ENCODE measurements at regions not wholly inside any gene's neighbourhood (a gene's known extent, or its start where the extent isn't known, plus 50 kb on each side); places are given as distances from the start of the nearest gene placed in this dataset.

- no peak for FAIRE-seq
- no peak for DNase-seq (ENCODE audit: insufficient read length, low spot score)
Measured at GRCh38 chr12:53836119-53836655, 84.4 kb upstream of the CISTR start.

- no peak for FAIRE-seq
Measured at GRCh38 chr12:53838978-53839377, 87.2 kb upstream of the CISTR start.

GRCh38 chr12:53840316-53840715 lies 88.5 kb upstream of the CISTR start:
- FAIRE-seq (no peak), DNase-seq (ENCODE audit: insufficient read length, low spot score) (no peak)

More at GRCh38 chr12:53838978-53839377, 87.2 kb upstream of the CISTR start:
- no peak for DNase-seq (ENCODE audit: insufficient read length, low spot score)

- DNase-seq (ENCODE audit: insufficient read length, low spot score): no peak
- FAIRE-seq: no peak
Measured at GRCh38 chr12:53842686-53843085, 90.9 kb upstream of the CISTR start.

- FAIRE-seq (no peak), DNase-seq (ENCODE audit: insufficient read length, low spot score) (no peak)
Measured at GRCh38 chr12:53843545-53843944, 91.8 kb upstream of the CISTR start.

GRCh38 chr12:53844994-53845844 lies 93.4 kb upstream of the HOXC13 start:
- FAIRE-seq: peak; percentile 65
- peak; percentile 85 for DNase-seq (ENCODE audit: insufficient read length, low spot score)

GRCh38 chr12:53845932-53846331 lies 92.7 kb upstream of the HOXC13 start:
- FAIRE-seq (no peak), DNase-seq (ENCODE audit: insufficient read length, low spot score) (no peak)

GRCh38 chr12:53849113-53849512 lies 89.5 kb upstream of the HOXC13 start:
- FAIRE-seq (no peak), DNase-seq (ENCODE audit: insufficient read length, low spot score) (no peak)

- DNase-seq (ENCODE audit: insufficient read length, low spot score) (no peak), FAIRE-seq (no peak)
Measured at GRCh38 chr12:53849656-53850055, 89.0 kb upstream of the HOXC13 start.

GRCh38 chr12:53852061-53852460 lies 86.6 kb upstream of the HOXC13 start:
- FAIRE-seq: no peak

GRCh38 chr12:53852992-53853391 lies 85.6 kb upstream of the HOXC13 start:
- DNase-seq (ENCODE audit: insufficient read length, low spot score) (no peak), FAIRE-seq (no peak)

More at GRCh38 chr12:53852061-53852460, 86.6 kb upstream of the HOXC13 start:
- no peak for DNase-seq (ENCODE audit: insufficient read length, low spot score)

GRCh38 chr12:53854701-53855316 lies 83.8 kb upstream of the HOXC13 start:
- DNase-seq (ENCODE audit: insufficient read length, low spot score) (no peak), FAIRE-seq (no peak)

- FAIRE-seq: no peak
Measured at GRCh38 chr12:53856132-53856531, 82.5 kb upstream of the HOXC13 start.

GRCh38 chr12:53857666-53858065 lies 81.0 kb upstream of the HOXC13 start:
- DNase-seq (ENCODE audit: insufficient read length, low spot score): no peak
- FAIRE-seq: no peak

More at GRCh38 chr12:53856132-53856531, 82.5 kb upstream of the HOXC13 start:
- DNase-seq (ENCODE audit: insufficient read length, low spot score): no peak

- DNase-seq (ENCODE audit: insufficient read length, low spot score) (no peak), FAIRE-seq (no peak)
Measured at GRCh38 chr12:53860426-53861345, 77.9 kb upstream of the HOXC13 start.

GRCh38 chr12:53862206-53862605 lies 76.4 kb upstream of the HOXC13 start:
- FAIRE-seq (no peak), DNase-seq (ENCODE audit: insufficient read length, low spot score) (no peak)

GRCh38 chr12:53862831-53863230 lies 75.8 kb upstream of the HOXC13 start:
- DNase-seq (ENCODE audit: insufficient read length, low spot score) (peak; percentile 14), FAIRE-seq (peak; percentile 84)

- FAIRE-seq (no peak), DNase-seq (ENCODE audit: insufficient read length, low spot score) (no peak)
Measured at GRCh38 chr12:53866727-53867126, 71.9 kb upstream of the HOXC13 start.

GRCh38 chr12:53867216-53868012 lies 71.2 kb upstream of the HOXC13 start:
- DNase-seq (ENCODE audit: insufficient read length, low spot score) (peak; percentile 43), FAIRE-seq (peak; percentile 65)

GRCh38 chr12:53868511-53868986 lies 70.1 kb upstream of the HOXC13 start:
- DNase-seq (ENCODE audit: insufficient read length, low spot score) (peak; percentile 17), FAIRE-seq (peak; percentile 73)
